ENCODE measurements at regions not wholly inside any gene's neighbourhood (a gene's known extent, or its start where the extent isn't known, plus 50 kb on each side); places are given as distances from the start of the nearest gene placed in this dataset.

- TF ChIP-seq CTCF (IDR thresholded peaks at IDR 0.05) (no peak), POLR2A (IDR thresholded peaks at IDR 0.05) (no peak), POLR2AphosphoS5 (IDR thresholded peaks at IDR 0.05) (no peak), EP300 (IDR thresholded peaks at IDR 0.05; ENCODE audit: low read depth) (no peak)
Measured at GRCh38 chr3:96576935-96577334, 237.5 kb upstream of the EPHA6 start.

Data from transverse colon (tissue), 4 donors.